Mammary epithelial cell (primary cell): ENCODE measurements at regions not wholly inside any gene's neighbourhood (a gene's known extent, or its start where the extent isn't known, plus 50 kb on each side); places are given as distances from the start of the nearest gene placed in this dataset.

ENCODE experiments used
- CTCF ChIP-seq, 2 donors: IDR thresholded peaks in 1 of 2; conservative IDR thresholded peaks in 1 of 2; 2 replicates each; pipeline ENCODE4 v1.5.1; 2011 to 2012; ENCODE audit warnings: inconsistent platforms in 2 of 2, low read length in 2 of 2, mild to moderate bottlenecking in 2 of 2, control low read depth in 1 of 2, low read depth in 1 of 2; ENCODE audit not compliant: insufficient read depth in 1 of 2; ENCODE audit errors: extremely low read depth in 1 of 2
- EZH2 ChIP-seq: IDR thresholded peaks from 2 replicates; pipeline ENCODE4 v1.6.1; 2012; ENCODE audit warnings: low read length, inconsistent platforms, borderline replicate concordance

GRCh38 chr4:96993560-96993959 is 1149.7 kb downstream of the STPG2 start:
- TF ChIP-seq CTCF (conservative IDR thresholded peaks at IDR 0.05 in 1 of 2, IDR thresholded peaks at IDR 0.05 in 1 of 2; ENCODE audit: extremely low read depth in 1 of 2, insufficient read depth in 1 of 2, low read depth in 1 of 2, low read length in 2 of 2), result no peak
- TF ChIP-seq EZH2, result no peak
